K562 (cell line): ENCODE measurements at regions not wholly inside any gene's neighbourhood (a gene's known extent, or its start where the extent isn't known, plus 50 kb on each side); places are given as distances from the start of the nearest gene placed in this dataset.
A peak's percentile ranks its signal among the peaks of the same experiment; 100 is the strongest.

Experiments
- ARID1B ChIP-seq: fragments of 450-650 bp; IDR thresholded peaks from 2 replicates; pipeline ENCODE4 v1.6.1; 2016; ENCODE audit warnings: antibody characterized with exemption, mild to moderate bottlenecking, inconsistent platforms
- C11orf30 ChIP-seq: fragments of 450-650 bp; IDR thresholded peaks from 2 replicates; pipeline ENCODE4 v1.6.1; 2016; ENCODE audit warnings: low read depth, mild to moderate bottlenecking
- DMBX1 ChIP-seq: fragments of 250-450 bp; sonication (Bioruptor Pico); IDR thresholded peaks from 2 replicates; pipeline ENCODE4 v1.8.0; 2022; ENCODE audit warnings: inconsistent platforms, mild to moderate bottlenecking, moderate library complexity, borderline replicate concordance
- FOXJ3 ChIP-seq: sonication (generic); formaldehyde crosslinking; IDR thresholded peaks from 2 replicates; pipeline ENCODE4 v1.4.0; 2020; ENCODE audit warnings: mild to moderate bottlenecking, missing genetic modification reagents
- RAD21 ChIP-seq, 2 experiments: fragments of 250-450 bp in 1 of 2; fragments of 450-650 bp in 1 of 2; sonication (Bioruptor Pico) in 1 of 2; formaldehyde crosslinking in 1 of 2; IDR thresholded peaks in 1 of 2; conservative IDR thresholded peaks in 1 of 2; 2 replicates each; pipeline versions ENCODE4 v1.4.0 to v1.8.0; 2020 to 2022; ENCODE audit warnings: mild to moderate bottlenecking in 2 of 2, moderate library complexity in 1 of 2
- TAF7 ChIP-seq: fragments of 450-650 bp; IDR thresholded peaks from 2 replicates; pipeline ENCODE4 v1.6.1; 2016; ENCODE audit warnings: missing genetic modification characterization, missing compliant biosample characterization
- TF ChIP-seq, protein P1 (sequence below), 3 experiments: IDR thresholded peaks in 2 of 3; conservative IDR thresholded peaks in 1 of 3; 2 replicates each; pipeline ENCODE4 v1.5.1; 2011 to 2012; ENCODE audit warnings: low read length in 3 of 3, mild to moderate bottlenecking in 3 of 3, control low read depth in 2 of 3, improper control_type of control experiment in 1 of 3, inconsistent platforms in 1 of 3, low read depth in 1 of 3, mixed read lengths in 1 of 3, moderate library complexity in 1 of 3; ENCODE audit not compliant: insufficient read depth in 2 of 3
- TF ChIP-seq, protein P2 (sequence below): fragments of 450-650 bp; formaldehyde crosslinking; IDR thresholded peaks from 2 replicates; pipeline ENCODE4 v1.4.0; 2020; ENCODE audit warnings: mild to moderate bottlenecking, mixed read lengths
- TF ChIP-seq, protein P3 (sequence below): sonication (generic); formaldehyde crosslinking; IDR thresholded peaks from 2 replicates; pipeline ENCODE4 v1.8.0; 2022; ENCODE audit warnings: missing genetic modification reagents, mild to moderate bottlenecking, borderline replicate concordance

DNA sequence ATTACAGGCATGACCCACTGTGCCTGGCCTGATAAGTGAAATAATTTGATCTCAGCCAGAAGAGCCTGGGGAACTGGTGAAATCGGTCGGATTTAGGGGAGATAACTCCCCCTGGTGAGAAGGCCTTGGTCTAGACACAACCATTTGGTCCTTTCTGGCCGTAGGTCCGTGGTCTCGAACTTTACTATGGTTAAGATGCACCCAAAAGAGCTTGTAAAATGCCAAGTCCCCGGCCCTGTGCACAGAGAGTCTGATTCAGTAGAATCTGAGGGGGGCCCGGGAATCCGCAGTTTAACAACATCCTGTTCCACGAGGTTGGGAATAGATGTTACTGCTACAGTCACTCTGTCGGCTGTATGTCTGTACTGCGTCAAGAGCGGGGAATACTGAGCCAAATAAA, 140.7 kb downstream of the C9orf50 start (continued):
- TF ChIP-seq, protein P1, sequence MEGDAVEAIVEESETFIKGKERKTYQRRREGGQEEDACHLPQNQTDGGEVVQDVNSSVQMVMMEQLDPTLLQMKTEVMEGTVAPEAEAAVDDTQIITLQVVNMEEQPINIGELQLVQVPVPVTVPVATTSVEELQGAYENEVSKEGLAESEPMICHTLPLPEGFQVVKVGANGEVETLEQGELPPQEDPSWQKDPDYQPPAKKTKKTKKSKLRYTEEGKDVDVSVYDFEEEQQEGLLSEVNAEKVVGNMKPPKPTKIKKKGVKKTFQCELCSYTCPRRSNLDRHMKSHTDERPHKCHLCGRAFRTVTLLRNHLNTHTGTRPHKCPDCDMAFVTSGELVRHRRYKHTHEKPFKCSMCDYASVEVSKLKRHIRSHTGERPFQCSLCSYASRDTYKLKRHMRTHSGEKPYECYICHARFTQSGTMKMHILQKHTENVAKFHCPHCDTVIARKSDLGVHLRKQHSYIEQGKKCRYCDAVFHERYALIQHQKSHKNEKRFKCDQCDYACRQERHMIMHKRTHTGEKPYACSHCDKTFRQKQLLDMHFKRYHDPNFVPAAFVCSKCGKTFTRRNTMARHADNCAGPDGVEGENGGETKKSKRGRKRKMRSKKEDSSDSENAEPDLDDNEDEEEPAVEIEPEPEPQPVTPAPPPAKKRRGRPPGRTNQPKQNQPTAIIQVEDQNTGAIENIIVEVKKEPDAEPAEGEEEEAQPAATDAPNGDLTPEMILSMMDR (IDR thresholded peaks at IDR 0.05 in 2 of 3, conservative IDR thresholded peaks at IDR 0.05 in 1 of 3; ENCODE audit: insufficient read depth in 2 of 3, low read depth in 1 of 3, low read length in 3 of 3), result peak in 1 of 3 experiments; percentile 40; a peak in 1 of 6 replicates
- peak; percentile 36; the same call in 1 of the 2 replicates for TF ChIP-seq ARID1B
- no peak for TF ChIP-seq C11orf30
- peak; percentile 38 to 48 for TF ChIP-seq RAD21 (CRISPR knock-in tag; conservative IDR thresholded peaks at IDR 0.05 in 1 of 2, IDR thresholded peaks at IDR 0.05 in 1 of 2)
- no peak for TF ChIP-seq FOXJ3 (CRISPR knock-in tag)
- no peak for TF ChIP-seq TAF7
- TF ChIP-seq, protein P2, sequence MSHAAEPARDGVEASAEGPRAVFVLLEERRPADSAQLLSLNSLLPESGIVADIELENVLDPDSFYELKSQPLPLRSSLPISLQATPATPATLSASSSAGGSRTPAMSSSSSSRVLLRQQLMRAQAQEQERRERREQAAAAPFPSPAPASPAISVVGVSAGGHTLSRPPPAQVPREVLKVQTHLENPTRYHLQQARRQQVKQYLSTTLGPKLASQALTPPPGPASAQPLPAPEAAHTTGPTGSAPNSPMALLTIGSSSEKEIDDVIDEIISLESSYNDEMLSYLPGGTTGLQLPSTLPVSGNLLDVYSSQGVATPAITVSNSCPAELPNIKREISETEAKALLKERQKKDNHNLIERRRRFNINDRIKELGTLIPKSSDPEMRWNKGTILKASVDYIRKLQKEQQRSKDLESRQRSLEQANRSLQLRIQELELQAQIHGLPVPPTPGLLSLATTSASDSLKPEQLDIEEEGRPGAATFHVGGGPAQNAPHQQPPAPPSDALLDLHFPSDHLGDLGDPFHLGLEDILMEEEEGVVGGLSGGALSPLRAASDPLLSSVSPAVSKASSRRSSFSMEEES, result no peak
- TF ChIP-seq, protein P3, sequence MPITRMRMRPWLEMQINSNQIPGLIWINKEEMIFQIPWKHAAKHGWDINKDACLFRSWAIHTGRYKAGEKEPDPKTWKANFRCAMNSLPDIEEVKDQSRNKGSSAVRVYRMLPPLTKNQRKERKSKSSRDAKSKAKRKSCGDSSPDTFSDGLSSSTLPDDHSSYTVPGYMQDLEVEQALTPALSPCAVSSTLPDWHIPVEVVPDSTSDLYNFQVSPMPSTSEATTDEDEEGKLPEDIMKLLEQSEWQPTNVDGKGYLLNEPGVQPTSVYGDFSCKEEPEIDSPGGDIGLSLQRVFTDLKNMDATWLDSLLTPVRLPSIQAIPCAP (CRISPR knock-in tag), result no peak
- no peak for TF ChIP-seq DMBX1 (CRISPR knock-in tag)
